HTR-8/SVneo (cell line): ENCODE measurements at regions not wholly inside any gene's neighbourhood (a gene's known extent, or its start where the extent isn't known, plus 50 kb on each side); places are given as distances from the start of the nearest gene placed in this dataset.

Experiments used
- DNase-seq: peaks from one replicate; pipeline ENCODE4 v3.0.0; 2011; ENCODE audit warnings: low spot score, mixed read lengths; ENCODE audit not compliant: insufficient read length
- FAIRE-seq: peaks from 2 replicates; lab custom pipeline; 2011; peaks lifted over from hg19 to GRCh38; lab: Jason Lieb, UNC

DNA sequence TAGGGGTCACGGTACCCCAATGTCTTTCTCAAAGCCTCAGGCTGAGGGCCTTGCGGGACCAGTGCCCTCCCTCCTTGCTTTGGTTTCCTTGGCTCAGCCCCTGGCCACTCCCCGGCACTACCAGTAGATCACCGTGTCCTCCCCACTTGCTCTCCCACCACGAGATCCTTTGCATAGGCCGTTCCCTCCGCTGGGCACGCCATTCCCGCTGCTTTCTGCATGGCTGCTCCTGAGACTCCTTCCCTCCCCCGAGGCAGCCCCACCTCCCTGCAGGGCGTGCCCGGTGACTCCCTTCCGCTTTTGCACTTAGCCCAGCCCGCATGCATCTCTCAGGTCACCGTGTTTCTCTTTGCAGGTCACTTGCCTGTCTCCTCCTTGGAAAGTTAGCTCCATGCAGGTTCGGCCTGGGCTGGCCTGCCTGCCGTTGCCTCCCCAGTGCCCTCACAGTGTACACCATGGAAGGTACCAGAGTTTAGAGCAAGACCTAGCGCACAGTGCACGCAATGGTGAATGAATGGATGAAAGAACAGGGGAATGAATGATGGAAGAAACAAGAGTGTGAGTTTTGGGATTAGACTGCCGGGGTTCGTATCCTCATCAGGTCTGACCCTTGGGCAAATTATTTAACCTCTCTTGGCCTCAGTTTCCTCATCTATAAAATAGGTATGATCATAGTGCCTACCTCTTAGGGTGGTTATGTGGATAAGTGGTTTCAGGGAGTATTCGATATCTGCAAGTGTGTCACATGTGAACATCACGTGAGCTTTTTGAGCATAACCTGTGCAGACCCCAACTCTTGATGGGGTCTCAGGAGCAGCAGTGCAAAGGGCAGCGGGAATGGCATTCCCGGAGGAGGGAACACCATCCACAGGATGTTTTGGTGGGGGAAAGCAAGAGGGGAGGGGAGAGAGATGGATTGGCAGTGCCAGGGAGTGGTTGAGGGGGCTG lies 214.3 kb downstream of the C9orf50 start:
- FAIRE-seq (no peak), DNase-seq (no peak)

DNA sequence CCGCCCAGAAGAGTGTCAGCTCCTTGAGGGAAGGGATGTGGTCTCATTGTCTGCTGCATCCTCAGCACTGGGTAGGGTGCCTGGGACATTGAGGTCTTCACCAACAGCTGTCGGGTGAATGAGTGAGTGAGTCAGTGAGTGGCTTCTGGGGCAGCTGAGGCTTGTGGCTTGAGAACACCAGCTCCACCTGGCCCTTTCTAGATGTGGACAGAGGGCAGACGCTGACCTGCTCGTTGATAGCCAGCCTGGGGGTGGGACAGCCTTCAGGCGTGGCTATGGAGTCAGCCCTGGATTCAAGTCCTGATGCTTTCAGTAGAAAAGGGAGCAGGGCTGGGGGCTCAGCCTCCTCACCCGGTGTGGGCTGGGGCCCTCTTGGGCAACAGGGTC lies 215.1 kb downstream of the C9orf50 start:
- FAIRE-seq (no peak), DNase-seq (no peak)

DNA sequence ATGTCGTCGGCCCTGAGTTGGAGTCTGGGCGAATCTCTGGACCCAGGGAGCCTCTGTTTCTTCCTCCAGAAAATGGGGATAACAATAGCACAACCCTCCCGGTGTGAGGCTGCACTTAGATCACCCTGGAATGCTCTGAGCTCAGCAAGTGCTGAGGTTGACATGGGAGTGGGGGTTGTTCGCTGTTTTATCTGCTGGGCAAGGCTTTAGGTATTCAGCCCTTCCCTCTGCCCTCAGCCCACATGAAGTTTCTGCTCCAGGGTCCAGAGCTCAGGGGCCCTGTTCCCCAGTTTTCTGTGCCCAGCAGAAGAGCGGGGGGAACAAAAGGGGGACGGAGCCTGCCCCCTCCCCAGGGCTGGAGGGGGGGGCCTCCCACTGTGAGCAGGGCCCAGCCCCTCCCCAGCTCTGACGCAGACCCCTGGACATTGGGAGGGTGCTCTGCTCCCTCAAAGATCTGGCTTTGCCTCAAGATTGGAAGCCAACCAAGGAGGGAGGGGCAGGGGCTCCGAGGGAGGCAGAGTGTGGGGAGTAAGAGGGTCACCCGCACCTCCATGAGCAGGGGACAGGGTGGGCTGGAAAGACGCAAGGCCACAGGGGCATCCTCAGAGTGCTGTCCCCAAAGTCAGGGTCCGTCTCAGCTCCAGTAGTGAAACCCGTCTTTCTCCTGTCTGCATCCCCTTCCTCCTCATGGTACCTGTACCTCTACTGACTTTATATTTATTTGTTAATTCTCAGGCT lies 215.6 kb downstream of the C9orf50 start:
- DNase-seq (no peak), FAIRE-seq (no peak)

DNA sequence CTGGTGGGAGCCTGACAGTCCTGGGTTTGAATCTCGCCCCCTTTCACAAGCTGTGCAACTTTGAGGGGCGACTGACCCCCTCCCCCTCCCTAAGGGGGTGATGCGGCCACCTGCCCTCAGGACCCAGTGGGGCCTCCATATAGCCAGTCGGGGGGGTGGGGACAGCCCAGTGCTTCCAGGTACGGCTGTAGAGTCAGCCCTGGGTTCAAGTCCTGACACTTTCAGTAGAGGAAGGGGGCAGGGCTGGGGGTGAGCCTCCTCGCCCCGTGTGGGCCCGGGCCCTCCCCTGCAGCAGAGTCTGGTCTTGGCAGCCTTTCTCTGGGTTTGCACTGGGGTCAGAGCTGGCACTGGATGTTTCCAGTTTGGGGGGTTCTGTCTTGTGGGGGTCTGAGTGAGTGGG lies 216.3 kb downstream of the C9orf50 start:
- FAIRE-seq, result no peak

DNA sequence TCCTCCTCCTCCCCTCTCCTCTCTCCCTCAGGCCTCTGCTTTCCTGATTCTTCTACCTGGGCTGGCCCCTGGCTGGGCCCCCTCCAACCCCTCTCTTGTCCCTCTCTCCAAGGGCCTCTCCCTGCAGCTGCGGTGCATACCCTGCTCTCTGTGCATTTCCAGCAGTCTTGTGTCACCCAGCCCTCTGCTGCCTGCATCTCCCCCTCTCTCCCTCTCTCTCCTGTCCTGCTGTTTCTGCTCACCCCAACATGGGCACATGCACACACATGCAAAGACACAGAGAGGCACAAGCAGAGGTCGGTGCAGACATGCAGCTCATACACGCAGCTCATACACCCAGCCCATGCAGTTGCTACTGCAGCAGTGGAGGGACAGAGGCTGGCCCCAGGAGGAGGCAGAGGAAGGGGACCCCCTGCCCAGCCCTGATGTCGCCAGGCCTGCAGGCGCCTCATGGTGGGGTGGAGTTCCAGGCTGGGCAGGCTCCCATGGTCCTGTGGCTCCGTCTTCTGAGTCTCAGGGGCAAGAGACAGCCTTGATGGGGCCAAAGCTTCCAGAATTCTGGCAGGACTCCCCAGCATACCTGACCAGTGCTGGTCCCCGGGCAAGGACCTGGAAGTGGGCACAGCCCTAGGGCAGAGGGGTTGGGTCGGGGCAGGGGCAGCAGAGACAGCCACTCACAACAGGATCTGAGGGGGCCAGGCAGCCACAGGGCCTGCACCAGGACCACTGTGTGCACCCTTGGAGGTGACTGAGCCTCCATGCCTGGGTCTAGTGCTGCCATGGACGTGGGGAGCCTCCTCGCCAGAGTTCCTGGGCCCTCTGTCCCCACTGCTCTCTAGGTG lies 216.9 kb downstream of the C9orf50 start:
- FAIRE-seq (no peak), DNase-seq (no peak)

More for the DNA sequence above, 216.3 kb downstream of the C9orf50 start:
- DNase-seq, result no peak

DNA sequence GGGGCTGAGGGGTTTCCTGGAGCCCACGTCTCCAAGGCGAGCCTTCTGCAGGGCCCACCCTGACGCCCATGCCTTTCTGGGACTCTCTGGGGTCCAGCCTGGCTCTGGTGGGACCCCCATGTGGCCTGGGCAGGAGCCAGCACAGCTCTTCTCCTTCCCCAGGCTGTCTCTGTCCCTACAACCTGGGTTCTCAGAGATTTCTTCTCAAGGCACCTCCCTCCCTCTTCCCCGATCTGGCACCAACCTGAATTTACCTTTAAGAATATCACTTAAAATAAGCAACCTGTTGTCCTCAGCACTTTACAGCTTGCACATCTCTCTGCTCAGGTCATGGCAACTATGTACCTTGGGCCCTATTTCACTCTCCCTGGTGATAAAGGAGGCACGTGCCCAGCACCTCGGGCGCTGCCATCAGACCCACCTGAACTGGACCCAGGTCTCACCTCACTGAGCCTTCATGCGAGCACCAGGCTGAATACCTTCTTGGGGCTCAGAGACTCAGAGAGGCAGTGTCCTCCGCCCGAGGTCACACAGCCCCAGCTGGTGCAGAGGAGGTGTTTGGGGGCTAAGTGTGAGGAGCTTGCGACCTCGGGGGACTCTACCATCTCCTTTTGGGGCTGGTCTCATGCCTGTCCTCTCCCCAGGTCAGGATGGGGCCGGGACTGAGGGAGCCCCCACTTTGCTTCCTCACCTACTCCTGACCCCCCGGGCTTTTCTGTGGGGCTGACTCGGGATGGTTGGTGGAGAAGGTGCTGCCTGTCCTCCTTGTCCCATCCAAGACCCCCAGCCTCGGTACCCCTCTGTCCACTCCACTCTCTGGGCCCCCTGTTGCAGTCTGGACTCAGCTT lies 217.7 kb downstream of the C9orf50 start:
- no peak for FAIRE-seq
- DNase-seq, result no peak

DNA sequence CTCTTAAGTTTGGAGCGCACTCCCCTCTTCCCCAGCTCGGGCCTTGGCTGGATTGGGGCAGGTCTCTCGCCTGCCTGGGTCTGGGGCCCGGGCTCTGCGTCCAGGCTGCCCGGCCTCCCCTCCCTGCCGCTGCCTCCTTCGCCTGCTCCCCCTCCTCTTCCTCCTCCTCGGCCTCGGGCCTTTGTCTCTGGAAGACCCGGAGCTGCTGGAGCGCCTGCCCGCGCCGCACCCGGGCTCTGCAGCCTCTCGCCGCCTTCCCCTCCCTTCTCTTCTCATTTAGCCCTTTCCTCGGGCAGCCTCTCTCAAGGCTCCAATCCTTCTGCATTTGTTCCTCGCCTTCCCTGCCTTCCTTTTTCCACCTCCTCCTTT lies 218.5 kb downstream of the C9orf50 start:
- DNase-seq, result no peak

DNA sequence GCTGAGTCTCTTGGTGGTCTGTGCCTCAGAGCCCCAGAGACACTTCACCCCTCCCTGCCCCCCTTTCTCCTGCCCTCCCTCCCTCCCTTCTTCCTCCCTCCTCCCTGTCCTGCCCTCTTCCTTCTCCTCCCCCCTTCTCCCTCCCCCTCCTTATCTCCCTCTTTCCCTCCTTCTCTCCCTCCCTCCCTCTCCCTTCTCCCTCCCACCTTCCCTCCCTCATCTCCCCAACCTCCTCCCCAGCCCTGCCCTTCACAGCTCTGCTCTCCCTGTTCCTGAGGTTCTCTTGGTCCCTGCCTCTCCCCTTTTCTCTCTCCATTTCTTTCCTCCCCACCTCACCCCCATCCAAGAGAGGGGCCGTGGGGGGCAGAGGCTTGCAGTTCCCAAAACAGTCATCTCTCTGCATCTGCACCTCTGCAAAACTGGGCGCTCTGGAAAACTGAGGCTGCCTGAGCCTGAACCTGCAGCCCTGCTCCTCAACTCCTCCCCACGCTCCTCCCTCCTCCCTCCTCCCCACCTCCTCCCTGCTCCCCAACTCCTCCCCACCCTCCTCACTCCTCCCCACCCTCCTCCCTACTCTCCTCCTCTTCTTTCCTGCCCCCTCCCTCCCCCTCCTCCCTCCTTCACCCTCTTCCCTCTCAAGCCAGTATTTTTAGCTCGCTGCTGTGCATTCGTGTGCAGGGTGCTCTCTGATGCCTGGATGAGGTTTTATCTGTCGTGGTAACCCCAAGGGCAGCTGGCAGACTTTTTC lies 219.1 kb downstream of the C9orf50 start:
- no peak for FAIRE-seq

More for the DNA sequence above, 218.5 kb downstream of the C9orf50 start:
- no peak for FAIRE-seq

DNA sequence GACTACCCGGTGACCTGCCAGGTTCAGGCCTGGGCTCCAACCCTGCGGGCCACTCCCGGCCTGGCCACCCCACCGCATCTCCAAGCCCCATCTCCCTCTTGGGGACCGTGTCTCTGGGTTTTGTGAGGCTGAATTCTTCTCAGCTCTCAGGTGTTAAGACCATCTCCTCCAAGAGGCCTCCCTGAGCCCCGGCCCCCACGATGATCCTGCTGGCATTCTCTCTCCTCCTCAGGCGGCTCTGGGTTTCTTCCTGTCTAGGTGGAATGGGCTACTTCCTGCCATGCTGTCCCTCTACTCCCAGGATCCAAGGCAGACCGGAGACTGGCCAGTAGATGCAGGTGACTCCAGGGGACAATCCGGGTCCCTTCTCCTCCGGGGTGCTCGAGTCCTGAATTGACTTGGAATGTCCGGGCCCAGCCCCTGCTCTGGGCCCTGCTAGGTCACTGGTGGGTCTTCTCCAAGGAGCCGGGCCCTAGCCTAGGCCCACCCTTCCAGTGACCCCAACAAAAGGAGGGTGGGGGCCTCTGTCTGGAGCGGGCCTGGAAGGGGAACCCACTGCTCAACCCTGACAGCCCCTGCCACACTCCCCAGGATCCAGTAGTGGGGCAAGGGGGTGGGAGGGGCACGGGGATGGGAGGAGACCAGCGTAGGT lies 219.8 kb downstream of the C9orf50 start:
- FAIRE-seq, result no peak
- DNase-seq, result no peak

More for the DNA sequence above, 219.1 kb downstream of the C9orf50 start:
- DNase-seq, result no peak

DNA sequence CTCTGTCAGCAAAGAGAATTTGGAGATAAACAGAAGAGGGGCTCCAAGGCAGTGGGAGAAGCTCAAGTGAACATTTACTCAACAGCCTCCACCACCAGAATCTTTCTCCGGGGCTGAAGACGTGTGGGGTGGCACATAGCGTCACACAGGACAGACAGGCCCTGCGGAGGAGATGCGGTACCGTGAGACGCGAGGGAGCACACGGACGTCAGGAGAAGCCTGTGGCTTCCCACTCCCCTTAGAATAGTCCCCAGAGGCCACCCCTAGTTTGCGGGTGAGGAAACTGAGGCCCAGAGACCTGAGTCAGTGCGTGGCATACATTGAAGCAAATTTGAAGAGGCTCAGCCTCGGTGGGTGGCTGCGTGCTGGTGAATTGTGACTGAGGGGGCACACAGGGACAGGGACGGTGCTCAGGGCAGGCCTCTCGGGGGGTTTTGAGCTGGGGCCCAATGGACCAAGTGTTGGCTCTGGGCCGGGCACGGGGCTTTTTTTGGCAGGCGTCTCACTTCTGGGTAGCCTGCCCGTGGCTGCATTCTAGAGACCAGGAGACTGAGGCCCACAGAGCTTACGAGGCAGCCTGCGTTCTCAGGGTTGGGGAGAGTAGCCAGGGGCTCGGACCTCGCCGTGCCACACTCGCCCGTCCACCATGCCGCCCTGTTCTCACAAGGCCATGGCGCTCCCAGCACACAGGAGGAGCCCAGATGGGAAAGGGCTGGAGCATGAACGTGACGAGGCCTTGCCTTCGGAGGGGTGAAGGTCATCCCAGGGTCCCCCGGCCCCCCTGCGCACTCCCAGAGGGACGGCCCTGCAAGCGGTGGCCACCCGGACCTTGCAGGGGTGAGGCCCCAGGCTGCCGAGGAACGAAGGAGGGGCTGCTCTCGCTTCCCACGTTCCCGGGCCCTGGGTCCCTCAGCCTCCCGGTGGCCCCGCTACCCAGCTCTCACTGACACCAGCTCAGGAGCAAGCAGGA lies 220.6 kb downstream of the C9orf50 start:
- FAIRE-seq, result no peak
- no peak for DNase-seq

DNA sequence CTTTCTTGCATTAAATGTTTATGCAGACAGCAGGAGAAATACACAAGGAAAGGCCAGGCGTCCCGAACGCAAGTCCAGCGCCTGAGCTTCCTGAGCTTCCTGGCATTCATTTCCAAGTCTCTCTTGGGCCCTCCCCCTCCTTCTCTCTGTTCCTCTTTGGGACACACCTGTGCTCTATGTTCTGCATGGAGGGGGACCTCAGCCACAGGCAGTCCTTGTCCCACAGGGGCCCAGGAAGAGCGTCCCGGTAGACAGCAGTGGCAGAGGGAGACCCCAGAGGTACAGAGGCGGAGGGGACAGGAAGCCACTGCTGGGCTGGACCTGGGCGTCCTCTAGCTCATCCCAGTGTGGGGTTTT lies 221.3 kb downstream of the C9orf50 start:
- no peak for DNase-seq
- FAIRE-seq, result no peak

DNA sequence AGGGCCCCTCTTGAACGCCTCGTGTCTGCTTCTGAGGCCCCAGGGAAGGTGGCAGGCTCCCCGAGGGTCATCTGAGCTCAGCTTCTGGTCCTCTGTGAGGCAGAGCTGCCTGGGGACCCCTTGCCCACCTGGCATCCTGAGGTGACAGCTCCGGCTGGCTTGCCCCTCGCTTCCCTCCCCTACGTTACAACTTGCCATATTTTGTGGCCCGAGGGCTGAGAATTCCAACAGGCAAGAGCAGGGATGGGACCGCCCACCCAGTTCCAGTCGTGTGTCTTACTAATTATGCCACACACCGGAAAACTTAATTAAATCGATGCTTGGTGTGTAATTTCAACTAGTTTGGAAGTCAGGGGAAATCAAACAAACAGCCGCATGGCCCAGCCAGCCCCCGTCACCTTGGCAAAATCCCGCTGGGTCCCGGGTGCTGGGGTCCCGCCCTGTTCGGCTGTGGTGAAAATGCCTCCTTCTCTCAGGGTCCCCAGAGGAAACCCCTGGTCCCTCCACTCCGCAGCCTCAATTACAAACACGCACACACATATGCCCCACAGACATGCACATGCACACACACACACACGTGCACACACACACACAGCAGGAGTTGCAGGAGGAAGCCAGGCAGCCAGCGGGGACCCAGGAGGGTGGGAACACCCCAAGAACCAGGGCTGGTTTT lies 221.0 kb upstream of the IER5L start:
- DNase-seq (no peak), FAIRE-seq (no peak)

DNA sequence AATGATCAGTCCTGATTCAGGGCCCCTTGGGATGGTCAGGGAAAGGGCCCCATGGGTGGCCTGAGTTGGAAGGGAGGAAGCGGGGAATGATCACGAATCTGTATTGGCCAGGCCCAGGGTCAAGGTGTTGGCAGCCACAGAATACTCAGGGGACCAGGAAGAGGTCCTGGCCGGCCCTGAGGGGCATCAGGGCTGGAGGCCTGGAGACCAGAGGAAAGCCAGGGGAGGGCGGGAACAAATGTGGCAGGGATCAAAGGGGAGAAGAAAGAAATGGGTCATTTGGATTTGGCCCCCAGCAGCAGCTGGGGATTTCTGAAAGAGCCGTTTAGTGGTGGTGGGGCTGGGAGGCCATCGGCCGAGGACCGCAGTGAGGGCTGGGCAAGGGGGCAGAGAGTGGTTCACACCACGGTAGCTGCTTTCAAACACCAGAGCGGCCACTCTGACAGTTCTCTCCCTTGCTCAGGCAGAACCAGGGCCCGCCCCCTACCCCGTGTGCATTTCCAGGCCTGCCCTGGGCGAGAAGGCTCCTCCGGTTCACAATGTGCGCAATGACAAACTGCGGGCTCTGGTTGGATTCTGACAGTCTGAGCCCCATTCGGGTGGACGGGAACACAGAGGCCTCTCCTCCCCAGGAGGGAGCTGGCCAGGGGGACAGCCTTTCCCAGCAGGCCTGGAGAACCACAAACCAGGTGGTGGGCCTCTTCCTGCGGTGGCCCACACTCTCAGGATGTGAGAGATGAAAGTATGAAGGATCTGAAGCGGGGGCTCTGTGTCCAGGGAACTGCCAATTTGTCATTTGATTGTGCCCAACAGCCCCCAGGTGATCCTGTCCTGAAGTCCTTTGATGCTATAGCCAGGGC lies 220.3 kb upstream of the IER5L start:
- DNase-seq (no peak), FAIRE-seq (no peak)

DNA sequence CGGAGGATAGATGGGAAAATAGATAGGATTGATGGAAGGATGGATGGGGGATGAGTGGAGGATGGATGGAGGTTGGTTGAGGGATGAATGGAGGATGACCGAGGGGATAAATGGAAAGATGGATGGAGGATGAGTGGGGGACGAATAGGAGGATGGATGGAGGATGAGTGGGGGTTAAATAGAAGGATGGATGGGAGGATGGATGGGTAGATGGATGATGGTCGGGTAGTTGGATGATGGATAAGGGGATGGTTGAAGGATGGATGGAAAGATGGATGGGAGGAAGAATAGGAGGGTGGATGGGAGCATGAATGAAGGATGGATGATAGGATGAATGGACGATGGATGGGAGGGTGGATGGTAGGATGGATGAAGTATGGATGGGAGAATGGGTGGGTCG lies 219.3 kb upstream of the IER5L start:
- DNase-seq, result no peak
- no peak for FAIRE-seq

DNA sequence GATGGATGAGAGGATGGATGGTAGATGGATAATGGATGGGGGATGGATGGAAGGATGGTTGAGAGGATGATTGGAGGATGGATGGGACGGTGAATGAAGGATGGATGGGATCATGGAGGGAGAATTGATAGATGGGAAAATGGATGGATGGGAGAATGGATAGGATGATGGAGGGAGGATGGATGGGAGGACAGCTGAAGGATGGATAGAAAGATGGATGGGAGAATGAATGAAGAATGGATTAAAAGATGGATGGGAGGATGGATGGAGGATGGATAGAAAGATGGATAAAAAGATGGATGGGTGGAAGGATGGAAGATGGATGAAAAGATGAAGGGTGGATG lies 218.3 kb upstream of the IER5L start:
- no peak for FAIRE-seq
- no peak for DNase-seq
